HG03025 (cell line): ENCODE measurements at regions not wholly inside any gene's neighbourhood (a gene's known extent, or its start where the extent isn't known, plus 50 kb on each side); places are given as distances from the start of the nearest gene placed in this dataset.
"Not testable (repeated sequence)": the region's sequence is repeated elsewhere in the genome, so short reads cannot be mapped to it uniquely, and the experiment has no call there.

Experiments
- ATAC-seq: cut with Tn5 transposase; IDR thresholded peaks from one replicate; pipeline ENCODE4 v1.9.1; 2021; ENCODE audit warnings: mild to moderate bottlenecking, moderate library complexity; ENCODE audit not compliant: unreplicated experiment, low FRiP score

DNA sequence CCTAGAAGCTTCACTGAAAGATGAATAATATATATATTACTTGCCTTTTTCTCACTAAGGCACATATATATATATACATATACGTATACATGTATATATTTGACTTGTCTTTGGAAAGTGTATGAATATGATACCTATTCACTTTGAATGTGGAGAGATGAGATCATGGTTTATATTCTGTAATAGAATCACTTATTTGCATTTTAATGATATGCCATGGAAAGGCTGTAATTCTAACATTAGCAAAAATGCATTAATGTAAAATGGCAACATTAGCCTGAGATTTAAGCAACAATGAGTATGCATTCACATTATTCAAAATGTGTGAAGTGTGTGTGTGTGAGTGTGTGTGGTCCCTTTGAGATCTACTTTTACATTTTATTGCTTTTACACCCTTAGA, 54.5 kb upstream of the PRKD1 start:
- ATAC-seq, result no peak

DNA sequence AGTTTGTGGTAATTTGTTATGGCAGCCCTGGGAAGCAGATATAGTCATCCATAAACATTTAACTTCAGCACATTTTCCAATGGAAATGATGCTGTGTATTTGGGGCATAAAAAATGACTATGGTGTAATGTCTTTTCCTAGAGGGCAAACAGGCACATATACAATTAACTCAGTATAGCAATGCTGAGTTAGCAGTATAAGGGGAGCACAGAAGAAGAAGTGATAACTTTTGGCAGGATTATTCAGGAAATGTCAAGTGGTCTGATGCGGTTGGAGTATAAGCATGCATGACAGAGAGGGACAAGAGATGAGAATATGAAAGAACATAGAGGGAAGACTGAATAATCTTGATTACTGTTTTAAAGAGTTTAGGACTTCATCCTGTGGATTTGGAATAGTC, 55.3 kb upstream of the PRKD1 start:
- ATAC-seq, result no peak

- ATAC-seq, result not testable (repeated sequence)
These were observed 62.8 kb upstream of the PRKD1 start for GRCh38 chr14:29990344-29990857.

DNA sequence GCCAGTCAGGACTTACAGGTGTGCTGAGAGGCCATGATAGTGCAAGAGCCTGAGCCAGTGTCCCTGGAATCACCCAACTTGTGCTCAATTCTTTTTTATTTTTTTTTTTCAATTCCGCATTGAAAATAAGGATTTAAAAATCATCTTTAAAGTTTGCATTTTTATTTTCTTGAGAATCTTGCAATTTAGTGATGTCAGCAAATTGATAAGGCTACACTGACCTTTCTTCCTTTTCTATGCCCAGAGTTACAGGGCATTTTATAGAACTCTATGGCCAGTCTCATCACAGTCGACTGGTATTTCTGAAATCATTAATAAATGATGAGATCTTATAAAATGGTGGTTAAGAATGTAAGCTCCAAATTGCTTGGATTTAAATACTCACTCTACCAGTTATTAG, 63.3 kb upstream of the PRKD1 start:
- ATAC-seq, result no peak

GRCh38 chr14:29993143-29993542, 65.5 kb upstream of the PRKD1 start:
- ATAC-seq, result no peak

- ATAC-seq, result no peak
These were observed 71.4 kb upstream of the PRKD1 start for GRCh38 chr14:29999013-29999539.

GRCh38 chr14:30002859-30003258, 75.2 kb upstream of the PRKD1 start:
- ATAC-seq, result no peak

DNA sequence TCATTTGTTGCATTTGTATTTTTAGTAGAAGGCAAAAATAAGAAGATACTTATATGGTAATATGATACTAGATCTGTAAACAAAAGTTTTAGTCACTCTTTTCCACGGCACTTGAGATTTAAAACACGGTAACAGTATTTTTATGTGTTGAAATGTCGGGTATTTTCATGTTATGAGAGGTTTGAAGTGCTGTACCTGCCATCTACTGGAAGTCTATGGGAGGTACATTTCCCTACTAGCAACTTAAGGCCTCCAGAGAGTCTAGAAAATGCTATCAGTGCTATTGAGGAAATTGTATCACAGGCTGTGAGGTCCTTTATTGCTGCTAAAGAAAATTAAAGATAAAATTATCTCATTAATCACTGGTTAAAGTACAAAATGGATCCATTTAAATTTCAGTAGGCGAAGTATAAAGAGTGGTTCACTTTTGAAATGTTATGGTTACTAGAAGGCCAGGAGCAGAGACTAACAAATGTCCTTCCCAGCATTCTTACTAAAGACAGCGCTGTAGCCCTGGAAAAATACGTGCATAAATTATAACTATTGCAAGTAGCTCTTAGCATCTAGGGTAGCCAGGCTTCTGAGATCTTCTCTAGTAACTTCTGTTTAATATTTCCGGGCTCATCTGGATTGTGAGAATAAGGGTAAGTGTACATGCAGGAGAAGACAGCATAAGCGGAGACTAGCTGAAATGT, 77.6 kb upstream of the PRKD1 start:
- ATAC-seq, result no peak

DNA sequence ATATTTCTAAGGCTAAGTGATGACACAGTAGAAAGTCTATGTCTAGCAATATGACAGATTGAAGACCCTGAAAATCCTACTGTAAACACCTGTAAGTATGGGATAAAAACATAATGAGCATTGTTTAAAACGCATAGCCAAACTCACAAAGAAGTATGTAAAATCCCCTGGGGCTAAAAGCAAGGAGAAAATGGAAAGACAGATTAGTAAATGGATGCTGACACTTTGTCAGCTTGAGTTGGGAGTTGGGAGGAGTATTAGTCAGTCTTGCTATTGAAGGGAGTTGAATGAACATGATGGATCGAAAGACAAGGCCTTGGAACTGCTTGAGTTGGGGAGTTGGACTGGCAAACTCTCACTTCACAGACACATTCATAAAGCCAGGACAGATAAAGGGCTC, 79.0 kb upstream of the PRKD1 start:
- ATAC-seq, result no peak

DNA sequence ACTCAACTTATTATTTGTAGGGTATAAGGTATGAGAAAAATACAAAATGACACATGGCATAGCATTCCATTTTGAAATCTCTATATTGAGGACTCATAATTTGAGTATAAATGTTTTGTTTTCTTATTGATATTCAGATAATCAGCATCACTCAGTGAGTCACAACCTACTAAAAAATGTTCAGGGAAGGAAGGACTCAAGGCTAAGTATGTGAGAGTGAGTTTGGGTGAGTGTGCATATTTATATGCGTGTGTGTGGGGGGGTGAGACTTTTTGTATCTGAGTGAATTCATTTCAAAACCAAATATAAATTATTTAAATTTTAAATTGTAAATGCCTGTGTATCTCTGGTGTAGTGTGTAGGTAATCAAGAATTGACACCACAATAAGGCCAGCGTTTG, 87.8 kb upstream of the PRKD1 start:
- no peak for ATAC-seq

- no peak for ATAC-seq
These were observed 88.4 kb upstream of the PRKD1 start for GRCh38 chr14:30016002-30016401.

GRCh38 chr14:30017370-30017993, 89.8 kb upstream of the PRKD1 start:
- ATAC-seq, result no peak

DNA sequence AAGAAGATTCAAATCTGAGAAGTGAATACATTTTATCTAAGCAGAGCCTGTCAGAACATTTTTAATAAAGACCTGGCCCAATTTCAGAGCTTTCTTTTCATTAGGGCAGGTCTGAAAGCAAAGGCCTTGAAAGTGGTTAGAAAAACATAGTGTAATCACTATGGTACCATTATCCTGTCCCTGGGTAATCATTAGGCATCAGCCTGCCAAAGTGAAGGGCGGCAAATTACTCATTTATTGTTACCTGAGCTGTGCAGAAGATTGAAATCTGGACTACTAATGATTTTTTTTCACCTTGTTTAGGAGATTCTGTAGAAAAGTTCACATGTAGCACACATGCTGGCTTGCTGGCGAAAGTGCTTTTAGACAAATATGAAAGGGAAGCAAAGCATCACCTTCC, 92.6 kb upstream of the PRKD1 start:
- no peak for ATAC-seq

DNA sequence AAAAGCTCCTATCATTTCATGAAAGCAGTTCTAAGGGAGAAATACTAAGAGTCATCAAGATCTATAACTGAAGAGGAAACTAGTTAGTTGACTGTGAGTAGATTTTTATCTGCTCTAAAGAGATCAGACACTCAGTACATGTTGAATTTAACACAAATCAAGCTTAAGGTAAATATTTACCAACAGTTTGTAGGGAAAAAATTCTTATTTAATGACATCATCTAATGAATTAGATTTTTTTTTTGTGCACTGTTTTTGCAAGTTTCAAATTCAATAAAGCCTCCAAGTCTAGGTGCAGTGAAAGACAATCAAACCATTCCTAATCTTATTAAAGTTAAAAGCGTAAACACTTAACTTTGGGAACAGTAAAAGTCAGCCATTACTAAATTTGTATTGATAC, 93.0 kb upstream of the PRKD1 start:
- no peak for ATAC-seq

GRCh38 chr14:30023350-30023749, 95.7 kb upstream of the PRKD1 start:
- not testable (repeated sequence) for ATAC-seq

DNA sequence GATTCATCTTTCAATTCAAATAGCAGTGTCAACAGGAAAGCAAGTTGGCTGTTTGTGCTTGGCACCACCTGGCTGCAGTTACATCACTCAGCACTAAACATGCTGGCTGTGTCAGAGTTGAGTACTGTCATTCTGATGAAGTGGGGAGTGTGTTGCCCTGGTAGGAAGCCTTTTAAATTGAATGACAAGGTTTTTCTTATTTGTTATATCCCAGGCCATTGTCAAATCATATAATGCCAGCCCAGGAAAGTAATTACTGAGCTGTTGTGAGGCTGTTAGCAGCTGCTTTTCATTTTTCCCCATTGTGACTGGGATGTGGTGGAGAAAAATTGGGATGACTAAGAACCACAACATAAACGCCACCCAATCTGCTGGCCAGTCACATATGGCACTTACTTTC, 106.5 kb upstream of the PRKD1 start:
- ATAC-seq, result no peak

- no peak for ATAC-seq
These were observed 107.7 kb upstream of the PRKD1 start for GRCh38 chr14:30035361-30035760.

DNA sequence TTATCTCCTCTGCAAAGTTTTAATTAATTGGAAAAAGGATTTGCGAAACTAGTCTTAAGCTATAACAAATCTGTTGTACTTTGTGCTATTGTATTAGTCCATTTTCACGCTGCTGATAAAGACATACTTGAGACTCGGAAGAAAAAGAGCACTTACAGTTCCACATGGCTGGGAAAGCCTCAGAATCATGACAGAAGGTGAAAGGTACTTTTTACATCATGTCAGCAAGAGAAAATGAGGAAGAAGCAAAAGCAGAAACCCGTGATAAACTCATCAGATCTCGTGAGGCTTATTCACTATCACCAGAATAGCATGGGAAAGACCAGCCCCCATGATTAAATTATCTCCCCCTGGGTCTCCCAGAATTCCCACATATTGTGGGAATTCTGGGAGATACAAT, 118.1 kb upstream of the PRKD1 start:
- no peak for ATAC-seq

DNA sequence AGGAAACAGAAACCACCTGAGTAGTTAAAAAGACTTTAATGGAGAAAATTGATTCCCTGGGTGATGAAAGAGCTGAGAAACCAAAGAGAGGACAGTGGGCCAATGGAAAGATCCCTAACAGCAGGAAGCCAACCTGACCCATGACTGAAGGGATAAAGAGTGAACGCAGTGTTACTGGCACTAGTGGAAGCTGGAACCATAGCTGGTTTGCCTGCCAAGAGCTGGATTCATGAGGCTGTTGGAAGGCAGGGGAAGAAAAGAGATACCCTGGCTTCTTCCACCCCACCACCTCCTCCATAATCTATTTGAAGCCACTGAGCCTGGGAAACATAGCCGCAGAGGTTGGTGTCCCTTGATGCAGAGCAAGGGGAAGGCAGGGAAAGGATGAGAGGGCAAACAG, 125.5 kb upstream of the PRKD1 start:
- no peak for ATAC-seq

DNA sequence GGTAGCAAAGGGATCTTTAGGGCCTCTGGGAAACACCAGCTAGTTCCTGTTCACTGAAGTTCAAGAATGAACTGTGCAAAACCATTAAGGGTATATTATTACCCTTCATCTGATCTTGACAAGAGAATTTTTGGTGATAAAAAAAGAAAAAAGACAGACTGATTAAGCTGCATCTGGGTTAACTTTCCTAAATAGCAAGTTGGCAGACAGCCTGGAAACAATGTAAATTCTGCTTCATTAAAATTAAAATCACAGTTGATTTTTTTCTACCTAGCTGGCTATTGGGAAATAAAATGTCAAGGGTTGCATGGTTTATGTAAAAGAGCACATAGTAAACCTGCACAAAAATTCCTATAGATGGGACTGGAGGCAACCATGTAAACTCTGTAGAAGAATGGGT, 126.6 kb upstream of the PRKD1 start:
- no peak for ATAC-seq

- no peak for ATAC-seq
These were observed 130.8 kb upstream of the PRKD1 start for GRCh38 chr14:30058401-30058800.

- ATAC-seq, result no peak
These were observed 136.1 kb upstream of the PRKD1 start for GRCh38 chr14:30063746-30064145.
